HG03045 (cell line): ENCODE measurements at regions not wholly inside any gene's neighbourhood (a gene's known extent, or its start where the extent isn't known, plus 50 kb on each side); places are given as distances from the start of the nearest gene placed in this dataset.
"Not testable (repeated sequence)": the region's sequence is repeated elsewhere in the genome, so short reads cannot be mapped to it uniquely, and the experiment has no call there.

Source experiments
- ATAC-seq: cut with Tn5 transposase; IDR thresholded peaks from one replicate; pipeline ENCODE4 v1.9.1; 2021; ENCODE audit warnings: mild to moderate bottlenecking, moderate library complexity; ENCODE audit not compliant: unreplicated experiment

DNA sequence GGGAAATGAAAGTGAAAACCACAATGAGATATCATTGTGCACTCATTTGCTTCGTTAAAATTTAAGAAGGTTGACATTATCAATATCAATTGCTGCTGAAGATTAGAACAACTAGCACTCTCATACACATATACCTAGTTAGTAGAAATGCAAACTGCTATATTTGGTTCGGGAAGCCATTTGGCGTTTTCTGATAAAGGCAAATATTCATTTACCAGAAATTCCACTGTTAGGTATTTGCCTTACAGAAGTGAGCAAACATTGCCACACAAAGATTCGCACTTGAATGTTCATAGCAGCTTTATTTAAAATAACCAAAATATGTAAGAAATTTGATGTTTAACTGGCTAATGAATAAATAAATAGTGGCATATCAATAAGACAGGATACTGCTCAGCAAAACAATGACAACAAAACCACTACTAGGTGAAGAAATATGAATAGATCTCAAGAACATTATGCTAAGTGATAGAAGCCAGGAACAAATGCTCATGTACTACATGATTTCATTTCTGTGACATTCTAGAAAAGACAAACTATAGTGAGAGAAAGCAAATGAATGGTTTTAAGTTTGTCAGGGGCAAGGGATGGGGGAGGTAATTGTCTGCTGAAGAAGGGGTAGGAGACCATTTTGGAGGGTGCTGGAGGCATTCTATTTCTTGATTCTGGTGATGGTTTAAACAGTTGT lies 387.8 kb downstream of the PTH2R start:
- no peak for ATAC-seq

DNA sequence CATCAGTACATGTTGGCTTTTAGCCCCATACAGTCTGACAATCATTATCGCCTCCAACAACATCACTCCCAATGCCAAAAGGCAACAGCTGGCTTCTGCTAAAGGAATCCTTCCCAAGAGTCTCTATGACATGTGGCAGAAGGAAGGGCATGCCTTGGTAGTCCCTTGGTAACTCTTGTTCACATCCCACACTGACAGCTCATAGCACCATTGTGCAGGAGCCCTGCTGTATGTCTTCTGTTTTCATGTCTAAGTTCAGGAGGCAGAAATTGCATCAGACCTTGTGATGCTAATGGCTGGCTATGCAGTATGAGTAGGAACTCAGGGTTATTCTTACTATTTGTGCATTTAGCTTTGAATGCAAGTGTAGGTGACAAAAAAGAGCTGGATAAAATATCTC lies 392.1 kb downstream of the PTH2R start:
- ATAC-seq, result no peak

DNA sequence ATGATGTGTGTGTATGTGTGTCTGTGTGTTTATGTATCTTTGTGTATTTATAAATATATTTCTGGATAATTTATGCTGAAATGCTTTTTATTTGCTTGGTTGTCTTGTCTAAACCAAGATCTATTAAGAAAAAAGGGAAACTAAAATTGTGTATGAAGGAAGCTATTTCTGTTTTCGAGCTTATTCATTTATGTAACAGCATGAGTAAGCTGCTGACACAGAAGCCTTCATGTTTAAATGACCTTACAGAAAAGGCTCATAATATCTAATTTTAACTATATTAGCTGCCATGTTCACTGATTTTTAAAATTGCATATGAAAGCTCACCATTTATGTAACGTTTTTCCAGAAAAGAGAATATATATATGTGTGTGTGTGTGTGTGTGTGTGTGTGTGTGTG lies 392.8 kb downstream of the PTH2R start:
- no peak for ATAC-seq

DNA sequence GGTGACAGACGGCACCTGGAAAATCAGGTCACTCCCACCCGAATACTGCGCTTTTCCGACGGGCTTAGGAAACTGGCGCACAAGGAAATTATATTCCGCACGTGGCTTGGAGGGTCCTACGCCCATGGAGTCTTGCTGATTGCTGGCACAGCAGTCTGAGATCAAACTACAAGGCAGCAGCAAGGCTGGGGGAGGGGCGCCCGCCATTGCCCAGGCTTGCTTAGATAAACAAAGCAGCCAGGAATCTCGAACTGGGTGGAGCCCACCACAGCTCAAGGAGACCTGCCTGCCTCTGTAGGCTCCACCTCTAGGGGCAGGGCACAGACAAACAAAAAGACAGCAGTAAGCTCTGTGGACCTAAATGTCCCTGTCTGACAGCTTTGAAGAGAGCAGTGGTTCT lies 394.3 kb downstream of the PTH2R start:
- ATAC-seq, result not testable (repeated sequence)

- no peak for ATAC-seq
These were observed 401.2 kb downstream of the PTH2R start for GRCh38 chr2:208807756-208808155.

DNA sequence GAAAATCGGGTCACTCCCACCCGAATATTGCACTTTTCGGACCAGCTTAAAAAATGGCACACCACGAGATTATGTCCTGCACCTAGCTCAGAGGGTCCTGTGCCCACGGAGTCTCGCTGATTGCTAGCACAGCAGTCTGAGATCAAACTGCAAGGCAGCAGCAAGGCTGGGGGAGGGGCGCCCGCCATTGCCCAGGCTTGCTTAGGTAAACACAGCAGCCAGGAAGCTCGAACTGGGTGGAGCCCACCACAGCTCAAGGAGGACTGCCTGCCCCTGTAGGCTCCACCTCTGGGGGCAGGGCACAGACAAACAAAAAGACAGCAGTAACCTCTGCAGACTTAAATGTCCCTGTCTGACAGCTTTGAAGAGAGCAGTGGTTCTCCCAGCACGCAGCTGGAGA lies 405.3 kb downstream of the PTH2R start:
- not testable (repeated sequence) for ATAC-seq

- ATAC-seq, result no peak
These were observed 412.6 kb downstream of the PTH2R start for GRCh38 chr2:208819190-208819589.

DNA sequence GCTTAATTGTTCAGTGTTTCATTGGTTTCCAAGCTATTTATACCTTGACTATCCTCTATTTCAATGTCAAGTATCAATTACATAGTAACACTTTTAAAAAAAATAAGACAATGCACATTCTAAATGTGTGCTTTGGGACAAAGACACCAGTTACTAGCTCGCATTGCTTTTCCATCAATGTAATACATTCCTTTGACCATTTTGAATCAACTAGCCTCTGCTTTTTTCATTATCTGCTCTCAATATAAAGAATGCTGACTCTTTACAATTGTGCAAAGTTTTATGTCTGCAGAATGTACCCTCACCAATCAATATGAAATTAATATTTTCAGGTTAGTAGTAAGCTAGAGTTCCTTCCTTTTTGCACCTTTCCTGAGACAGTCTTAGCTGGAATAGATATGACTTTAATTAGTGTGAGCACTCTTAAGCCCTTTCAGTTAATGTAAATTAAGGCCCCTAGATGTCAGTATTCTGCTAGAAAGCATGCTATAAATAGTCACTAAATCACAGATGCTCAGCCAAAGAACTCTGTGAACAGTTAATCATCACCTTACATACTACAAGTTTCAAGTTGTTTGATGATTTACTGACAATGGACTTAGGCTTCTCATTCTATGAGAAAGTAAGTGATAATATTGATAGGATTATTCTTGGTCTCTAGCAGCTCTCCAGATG lies 413.6 kb downstream of the PTH2R start:
- no peak for ATAC-seq

DNA sequence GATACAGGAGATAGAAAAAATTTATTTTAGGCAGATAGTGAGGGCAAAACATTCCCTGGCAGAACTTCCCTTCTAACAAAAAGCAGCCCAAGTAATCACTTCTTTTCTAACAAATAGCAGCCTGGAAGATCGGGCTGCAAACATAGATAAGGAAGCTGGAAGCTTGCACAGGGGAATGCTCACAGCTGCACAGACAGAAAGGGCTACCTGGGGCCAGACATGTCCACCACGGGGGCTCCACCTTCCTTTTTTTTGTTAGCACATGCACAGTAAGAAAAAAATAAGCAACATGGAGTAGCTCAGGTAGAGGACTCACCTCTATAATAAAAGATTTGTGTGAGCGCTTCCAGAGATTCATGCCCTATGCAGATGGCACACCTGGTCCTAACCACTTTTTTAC lies 420.5 kb downstream of the PTH2R start:
- no peak for ATAC-seq

- no peak for ATAC-seq
These were observed 421.1 kb downstream of the PTH2R start for GRCh38 chr2:208827549-208828221.

- no peak for ATAC-seq
These were observed 423.6 kb downstream of the PTH2R start for GRCh38 chr2:208830203-208830602.

GRCh38 chr2:208847651-208848050 lies 441.1 kb downstream of the PTH2R start:
- ATAC-seq, result no peak

DNA sequence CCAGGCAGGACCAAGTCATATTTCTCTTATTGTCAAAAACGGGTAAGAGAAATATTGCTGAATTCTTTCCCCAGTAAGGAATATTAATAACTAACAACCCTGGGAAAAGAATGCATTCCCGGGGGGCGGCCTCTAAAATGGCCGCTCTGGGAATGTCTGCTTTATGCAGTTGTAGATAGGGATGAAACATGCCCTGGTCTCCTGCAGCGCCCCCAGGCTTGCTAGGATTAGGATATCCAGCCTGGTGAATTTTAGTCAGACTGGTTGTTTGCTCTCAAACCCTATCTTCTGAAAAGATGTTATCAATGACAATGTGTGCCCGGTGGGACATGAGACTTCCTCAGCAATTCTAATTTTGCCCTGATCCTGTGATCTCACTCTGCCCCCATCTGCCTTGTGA lies 448.1 kb downstream of the PTH2R start:
- no peak for ATAC-seq

- ATAC-seq, result no peak
These were observed 460.8 kb downstream of the PTH2R start for GRCh38 chr2:208867374-208867773.

- no peak for ATAC-seq
These were observed 466.0 kb downstream of the PTH2R start for GRCh38 chr2:208872591-208872990.

- no peak for ATAC-seq
These were observed 473.1 kb downstream of the PTH2R start for GRCh38 chr2:208879666-208880065.

DNA sequence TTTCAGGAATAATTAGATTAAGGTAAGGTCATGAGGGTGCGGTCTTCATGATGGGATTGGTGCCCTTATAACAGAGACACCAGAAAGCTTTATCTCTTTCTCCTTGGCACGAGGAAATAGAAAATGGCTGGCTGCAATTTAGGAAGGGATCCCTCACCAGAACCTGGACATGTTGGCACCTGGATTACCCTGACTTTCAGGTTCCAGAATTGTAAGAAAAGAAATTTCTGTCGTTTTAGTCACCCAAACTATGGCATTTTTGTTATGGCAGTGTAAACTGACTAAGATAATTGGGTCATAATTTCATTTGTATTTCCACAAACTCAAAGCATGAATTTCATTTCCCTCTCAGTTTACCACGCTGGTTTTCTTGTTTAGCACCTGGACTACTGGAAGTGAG lies 473.6 kb downstream of the PTH2R start:
- ATAC-seq, result no peak

GRCh38 chr2:208890486-208890885 lies 483.9 kb downstream of the PTH2R start:
- no peak for ATAC-seq

GRCh38 chr2:208892203-208892602 lies 485.6 kb downstream of the PTH2R start:
- ATAC-seq, result no peak

DNA sequence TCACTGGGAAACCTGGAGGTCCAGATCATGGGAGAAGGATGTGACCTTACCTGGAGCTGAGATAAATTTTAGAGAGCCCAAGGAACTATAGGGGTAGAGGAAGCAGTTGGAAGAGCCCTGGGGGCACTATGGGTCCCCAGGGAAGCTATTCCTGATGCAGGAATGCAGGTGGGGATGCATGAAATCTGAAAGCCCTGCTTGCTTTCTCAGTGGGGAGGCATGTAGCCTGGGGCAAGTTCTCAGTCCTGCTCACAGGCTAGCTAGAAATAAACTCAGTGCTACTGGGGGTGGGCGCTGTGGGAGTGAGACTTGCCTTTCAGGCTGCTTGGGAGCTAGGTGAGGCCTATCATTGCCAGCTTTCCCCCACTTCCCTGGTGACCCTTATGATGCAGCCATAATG lies 499.7 kb downstream of the PTH2R start:
- ATAC-seq, result no peak

DNA sequence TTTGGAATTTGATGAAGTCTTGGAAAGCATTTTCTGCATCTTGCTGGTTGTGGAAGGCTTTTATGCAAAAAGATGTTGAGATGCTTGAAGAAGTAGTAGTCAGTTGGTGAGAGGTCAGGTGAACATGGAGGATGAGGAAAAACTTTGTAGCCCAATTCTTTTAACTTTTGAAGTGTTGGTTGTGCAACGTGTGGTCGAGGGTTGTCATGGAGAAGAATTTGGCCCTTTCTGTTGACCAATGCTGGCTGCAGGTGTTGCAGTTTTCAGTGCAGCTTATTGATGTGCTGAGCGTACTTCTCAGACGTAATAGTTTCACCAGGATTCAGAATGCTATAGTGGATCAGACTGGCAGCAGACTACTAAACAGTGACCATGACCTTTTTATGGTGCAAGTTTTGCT lies 508.4 kb upstream of the MAP2 start:
- ATAC-seq, result no peak

GRCh38 chr2:208916881-208917280 lies 507.0 kb upstream of the MAP2 start:
- no peak for ATAC-seq
